ENCODE measurements at regions not wholly inside any gene's neighbourhood (a gene's known extent, or its start where the extent isn't known, plus 50 kb on each side); places are given as distances from the start of the nearest gene placed in this dataset.
"Not testable (repeated sequence)": the region's sequence is repeated elsewhere in the genome, so short reads cannot be mapped to it uniquely, and the experiment has no call there.

DNA sequence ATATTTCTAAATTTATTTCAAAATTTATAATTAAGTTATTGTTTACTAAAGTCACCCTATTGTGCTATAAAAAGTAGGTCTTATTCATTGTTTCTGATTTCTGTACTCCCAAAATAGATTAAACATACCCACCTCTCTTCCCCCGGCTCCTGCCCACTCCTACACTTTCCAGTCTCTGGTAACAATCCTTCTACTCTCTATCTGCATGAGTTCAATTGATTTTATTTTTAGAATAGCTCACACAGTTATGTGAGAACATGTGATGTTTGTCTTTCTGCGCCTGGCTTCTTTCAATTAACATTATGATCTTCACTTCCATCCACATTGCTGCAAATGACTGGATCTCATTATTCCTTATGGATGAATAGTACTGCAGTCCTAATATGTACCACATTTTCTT is 269.3 kb downstream of the ACTRT1 start:
- no peak for DNase-seq

DNA sequence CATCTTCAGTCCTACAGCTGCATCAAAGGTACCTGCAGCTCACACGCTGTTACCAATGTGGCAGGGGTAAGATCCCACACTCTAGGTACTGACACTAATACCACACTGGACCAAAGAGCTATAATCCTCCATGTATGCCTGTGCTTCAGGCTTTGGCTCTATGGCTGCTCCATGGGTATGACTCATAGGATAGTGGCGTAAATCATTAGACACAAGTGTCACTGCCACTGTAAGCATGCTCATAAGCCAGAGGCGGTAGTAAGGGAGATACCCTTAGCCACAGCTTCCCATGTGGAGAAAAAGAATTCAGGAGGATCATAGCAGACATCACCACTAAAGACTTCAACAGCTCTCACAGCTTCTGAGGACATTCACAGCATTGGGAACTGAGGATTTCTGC is 287.5 kb downstream of the ACTRT1 start:
- DNase-seq, result no peak

DNA sequence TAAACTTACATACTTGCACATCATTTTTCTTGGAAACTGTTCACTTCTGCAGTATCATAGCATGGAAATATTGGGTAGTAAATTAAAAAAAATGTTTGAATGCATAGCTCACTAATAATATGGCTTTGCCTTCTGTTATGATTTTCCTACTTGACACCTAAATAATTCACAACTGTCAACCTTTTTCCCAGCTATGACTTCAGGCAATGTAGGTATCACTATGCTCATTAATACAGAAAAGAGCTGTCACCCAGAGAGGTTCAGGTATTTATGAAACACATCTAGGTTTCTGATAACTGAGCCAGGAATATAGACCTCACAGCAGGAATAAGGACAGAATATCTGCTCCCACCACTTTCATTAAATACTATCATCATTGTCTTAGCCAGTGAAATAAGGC is 289.5 kb downstream of the ACTRT1 start:
- no peak for DNase-seq

DNA sequence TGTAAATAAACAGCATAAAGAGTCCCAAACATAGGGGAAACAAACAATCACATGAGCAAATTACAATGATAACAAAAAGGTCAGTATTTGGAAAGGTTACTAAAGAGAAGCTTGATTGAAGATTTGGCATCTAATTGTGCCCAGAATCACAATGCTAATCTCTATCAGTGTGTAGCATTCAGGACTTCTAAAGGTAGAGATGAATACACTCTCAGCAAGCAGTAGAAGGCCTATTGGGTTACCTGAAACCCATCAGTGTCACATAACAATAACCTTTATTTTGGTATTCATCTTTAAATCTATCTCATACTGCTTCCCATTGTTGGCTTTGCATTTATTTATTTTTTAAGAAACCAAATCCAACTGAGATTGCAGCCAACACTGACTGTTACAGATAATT is 319.5 kb downstream of the ACTRT1 start:
- no peak for DNase-seq

DNA sequence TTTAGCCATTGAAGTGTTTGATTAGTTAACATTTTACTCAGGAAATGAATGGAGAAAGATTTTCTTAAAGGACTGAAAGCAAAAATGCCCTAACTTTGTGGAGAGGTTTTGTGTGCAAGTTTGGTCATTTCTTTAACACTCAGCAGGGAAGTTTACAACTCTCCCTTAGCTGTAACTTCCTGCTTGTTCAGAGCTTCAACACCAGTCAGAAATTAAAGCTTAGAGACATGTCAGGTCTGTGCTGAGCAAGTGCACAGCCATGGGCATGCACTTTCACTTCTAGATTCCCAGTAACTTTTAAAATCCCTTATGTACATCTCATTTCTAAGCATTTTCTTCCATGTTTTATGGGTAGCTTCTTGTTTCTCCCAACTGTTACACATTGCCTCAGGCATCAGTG is 326.0 kb downstream of the ACTRT1 start:
- no peak for DNase-seq

DNA sequence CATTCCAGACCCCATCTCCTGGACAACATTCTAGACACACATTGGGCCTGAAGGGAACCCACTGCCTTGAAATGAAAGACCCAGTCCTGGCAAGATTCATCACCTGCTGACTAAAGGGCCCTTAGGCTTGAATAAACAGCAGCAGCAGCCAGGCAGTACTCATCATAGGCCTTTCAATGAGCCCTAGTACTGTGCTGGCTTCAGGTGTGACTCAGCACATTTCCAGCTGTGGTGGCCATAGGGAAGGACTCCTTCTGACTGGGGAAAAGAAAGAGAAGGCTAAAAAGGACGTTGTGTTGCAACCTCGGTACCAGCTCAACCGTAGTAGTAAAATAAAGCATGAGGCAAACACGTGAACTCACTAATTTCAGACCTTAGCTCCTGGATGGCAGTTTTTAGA is 344.0 kb downstream of the ACTRT1 start:
- no peak for DNase-seq

DNA sequence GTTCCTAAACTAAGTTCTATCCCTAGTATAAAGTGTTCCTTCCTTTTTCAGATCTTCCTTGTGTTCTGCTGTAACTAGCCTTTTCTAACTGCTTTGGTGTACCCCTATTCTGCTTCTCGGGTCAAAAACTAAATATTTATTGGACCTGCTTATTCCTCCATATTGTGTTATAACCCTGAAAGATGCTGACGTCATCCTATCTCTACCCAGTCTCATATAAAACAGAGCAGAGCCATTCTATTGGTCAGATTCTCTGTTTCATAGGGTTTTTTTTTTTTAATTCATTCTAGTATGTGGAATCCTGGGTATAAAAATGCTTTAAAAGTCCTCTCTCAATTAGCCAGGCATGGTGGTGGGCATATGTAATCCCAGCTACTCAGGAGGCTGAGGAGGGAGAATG is 349.7 kb downstream of the ACTRT1 start:
- DNase-seq, result no peak

DNA sequence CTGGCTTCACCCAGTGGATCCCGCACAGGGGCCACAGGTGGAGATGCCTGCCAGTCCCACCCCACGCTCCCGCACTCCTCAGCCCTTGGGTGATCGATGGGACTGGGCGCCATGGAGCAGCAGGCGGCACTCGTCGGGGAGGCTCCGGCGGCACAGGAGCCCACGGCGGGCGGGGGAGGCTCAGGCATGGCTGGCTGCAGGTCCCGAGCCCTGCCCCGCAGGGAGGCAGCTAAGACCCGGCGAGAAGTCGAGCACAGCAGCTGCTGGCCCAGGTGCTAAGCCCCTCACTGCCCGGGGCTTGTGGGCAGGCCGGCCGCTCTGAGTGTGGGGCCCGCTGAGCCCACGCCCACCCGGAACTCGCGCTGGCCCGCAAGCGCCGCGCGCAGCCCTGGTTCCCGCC is 389.3 kb downstream of the ACTRT1 start:
- not testable (repeated sequence) for DNase-seq

DNA sequence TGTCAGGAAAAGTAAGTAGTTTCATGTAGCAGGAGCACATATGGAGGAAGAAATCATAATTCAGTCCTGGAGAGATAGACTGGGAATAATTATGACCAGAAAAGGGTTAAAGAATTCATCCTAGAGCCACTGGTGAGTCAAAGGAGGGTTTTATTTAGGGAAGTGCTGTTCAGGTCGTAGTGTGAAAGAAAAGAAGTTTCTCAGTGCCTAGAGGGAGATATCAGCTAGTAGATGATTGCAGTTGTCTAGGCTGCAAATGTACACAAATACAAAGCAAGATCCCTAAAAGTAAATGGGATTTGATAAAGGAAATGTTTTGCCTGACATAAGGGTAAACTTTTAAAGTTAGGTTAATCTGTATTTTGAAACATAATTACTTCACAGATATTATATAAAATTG is 403.2 kb downstream of the ACTRT1 start:
- no peak for DNase-seq

DNA sequence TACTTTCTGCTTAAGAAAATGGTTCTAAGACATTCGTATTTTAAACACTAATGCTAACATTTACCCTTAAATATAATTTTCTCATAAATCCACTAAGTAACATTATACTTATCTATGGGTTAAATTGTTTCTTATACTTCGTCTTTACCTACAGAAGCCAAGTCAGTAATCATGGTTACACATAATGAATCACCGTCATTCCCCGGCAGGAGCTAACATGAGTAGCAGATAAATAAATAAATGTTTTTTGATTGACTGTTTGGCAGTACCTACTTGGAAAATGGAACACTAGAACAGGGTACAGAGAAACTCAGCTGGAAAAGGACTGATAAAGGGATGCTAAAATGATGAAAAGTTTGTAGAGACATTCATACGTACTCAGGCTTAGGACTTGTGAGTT is 430.4 kb downstream of the ACTRT1 start:
- no peak for DNase-seq

DNA sequence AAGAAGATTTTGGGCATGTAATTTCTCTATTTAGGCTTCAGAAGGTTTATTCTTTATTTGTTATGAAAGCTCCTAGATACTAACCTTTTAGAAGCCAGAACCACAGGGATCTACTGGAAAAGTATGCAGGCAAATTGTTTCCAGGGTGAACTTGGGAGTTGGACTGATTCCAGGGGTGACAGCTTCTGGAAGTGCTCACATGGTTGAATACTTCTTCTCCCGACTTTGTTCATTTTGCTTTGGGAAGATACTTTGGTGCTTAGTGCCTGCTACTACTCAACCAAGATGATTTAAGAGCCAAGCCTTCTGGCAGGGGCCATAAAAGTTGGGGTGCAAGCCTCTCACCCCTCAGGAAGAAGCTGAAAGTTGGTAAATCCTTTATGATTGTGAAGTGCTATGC is 445.6 kb downstream of the ACTRT1 start:
- DNase-seq, result no peak

DNA sequence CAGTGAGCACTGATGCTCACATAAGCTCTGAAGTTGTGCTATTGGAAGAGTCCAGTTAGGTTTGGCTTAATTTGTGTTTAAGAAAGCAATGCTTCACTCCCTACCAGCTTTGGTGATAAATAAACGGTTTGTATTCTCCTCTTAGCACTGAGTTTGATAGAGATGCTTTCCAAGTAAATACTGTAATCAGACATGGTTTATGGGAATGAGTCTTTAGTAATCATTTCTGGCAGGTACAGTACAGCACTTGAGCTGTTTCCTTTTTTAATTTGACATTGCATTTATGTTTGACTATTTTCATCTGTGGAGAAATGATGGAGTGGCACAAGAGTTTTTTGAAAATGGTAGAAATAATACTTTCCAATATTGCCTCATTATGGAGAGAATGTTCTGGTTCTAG is 455.3 kb downstream of the ACTRT1 start:
- DNase-seq, result no peak

DNA sequence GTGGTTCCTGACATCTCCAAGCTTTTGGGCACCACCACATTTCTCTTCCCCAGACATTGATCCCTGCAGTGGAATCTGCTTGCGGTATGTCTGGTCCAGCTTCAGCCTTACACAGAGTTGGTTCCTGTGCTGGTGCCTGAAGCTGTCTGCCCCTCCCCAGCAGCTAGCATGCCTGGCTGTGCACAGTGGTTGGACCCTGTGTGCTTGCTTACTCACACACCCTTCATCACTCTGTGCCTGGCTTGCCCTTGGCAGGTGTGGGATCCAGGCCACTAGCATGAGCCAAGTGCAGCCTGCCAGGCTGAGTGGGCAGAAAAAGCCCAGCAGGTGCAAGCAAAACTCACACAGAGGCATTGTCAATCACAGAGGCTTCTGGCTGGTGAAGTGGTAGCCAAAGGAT is 473.8 kb downstream of the ACTRT1 start:
- no peak for DNase-seq

DNA sequence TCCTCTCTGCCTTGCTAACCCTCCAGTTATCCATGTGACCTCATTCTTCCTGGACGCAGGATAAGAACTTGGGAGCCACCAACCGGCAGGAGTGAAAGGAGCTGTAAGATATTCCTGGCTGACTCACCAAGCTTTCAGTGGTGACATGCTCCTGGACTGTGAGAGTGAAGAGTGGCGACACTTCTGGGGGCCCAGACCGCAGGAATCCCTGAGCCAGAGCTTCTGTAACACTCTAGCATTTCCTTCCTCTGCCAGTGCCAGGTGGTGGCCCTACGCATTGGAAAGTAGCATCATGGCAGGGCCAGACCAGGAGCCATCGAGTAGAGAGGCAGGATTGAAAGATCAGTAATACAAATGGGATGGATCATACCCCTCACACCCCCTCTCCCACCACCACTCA is 474.3 kb downstream of the ACTRT1 start:
- DNase-seq, result no peak

DNA sequence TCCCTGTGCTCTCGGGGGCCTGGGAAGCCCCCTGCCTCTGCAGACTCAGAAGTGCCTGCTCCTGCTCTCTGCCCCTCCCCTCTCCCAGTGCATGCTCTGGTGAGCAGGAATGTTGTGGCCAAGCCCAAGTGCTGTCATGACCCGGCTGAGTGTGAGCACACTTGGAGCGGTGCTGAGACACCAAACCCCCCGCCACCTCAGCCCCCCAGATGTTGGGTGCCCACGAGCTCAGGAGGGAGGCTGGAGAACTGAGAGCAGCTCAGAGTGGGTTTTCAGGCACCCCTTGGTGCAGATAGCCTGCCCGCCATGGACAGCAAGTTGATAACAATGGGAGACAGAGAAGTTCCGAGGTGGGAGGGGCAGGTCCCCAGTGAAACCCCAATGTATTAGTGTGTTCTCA is 477.4 kb downstream of the ACTRT1 start:
- no peak for DNase-seq

DNA sequence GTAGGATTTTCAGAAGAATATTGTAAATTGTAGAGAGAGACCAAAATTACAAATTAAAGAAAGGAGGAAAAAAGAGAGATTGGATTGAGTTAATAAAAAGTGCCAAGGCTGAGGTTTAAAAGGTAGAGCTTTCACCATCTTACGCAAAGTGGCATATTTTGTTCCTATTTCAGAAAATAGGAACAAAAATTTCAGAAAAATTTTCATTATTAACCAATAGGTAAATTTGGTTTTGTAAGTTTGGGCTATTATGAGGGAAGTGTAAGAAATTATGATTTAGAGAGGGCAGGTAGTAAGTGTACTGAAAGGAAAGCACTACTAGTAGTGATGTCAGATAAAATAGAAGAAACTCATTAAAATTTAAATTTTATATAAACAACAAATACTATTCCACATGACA is 479.7 kb downstream of the ACTRT1 start:
- DNase-seq, result no peak

DNA sequence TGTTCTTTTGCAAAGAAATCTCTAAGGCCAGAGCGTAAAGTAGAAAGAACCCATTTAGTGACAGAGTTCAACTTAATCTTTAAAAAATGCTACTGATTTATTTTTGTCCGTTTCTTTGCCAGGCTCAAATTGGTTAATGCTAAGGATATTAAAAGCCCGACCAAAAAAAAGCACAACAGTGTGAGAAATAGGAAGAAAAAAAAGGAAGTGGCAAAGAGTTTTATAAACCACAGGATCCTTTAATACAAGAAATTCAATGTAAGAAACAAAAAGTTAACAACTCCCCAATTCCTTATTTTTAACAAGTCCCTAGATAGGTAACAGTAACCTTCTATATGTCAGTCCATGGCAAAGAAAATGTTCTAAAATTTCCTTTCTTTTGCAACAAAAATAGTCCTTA is 480.4 kb downstream of the ACTRT1 start:
- no peak for DNase-seq

DNA sequence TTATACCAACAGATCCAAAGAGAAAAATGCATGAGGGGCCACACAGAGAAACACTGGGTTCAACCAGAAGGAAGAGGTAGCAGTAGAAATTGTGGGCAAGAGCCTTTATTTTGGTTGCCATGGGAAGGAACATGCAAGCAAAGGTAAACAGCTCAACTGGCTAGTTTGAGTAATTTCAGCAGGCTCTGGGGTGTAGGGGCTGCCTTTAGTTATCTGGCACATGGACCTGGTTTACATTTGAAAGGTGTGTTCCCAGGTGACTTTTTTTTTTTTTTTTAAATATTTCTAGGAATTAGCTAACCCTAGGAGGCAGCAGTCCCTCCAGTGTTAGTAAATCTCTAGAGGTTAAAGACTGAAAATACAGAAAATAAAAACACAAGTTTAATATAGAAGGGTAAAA is 481.9 kb downstream of the ACTRT1 start:
- DNase-seq, result no peak

DNA sequence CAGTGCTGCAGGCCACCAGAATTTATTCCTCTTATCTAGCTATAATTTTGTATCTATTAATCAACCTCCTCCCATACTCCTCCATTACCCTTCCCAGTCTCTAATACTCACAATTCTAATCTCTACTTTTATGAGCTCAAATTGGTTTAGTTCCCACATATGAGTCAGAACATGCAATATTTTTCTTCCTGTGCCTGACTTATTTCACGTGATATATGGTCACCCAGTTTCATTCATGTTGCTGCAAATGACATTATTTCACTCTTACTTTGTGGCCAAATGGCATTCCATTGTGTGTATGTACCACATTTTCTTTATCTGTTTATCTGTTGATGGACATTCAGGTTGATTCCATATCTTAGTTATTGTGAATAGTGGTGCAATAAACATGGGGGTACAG is 483.5 kb downstream of the ACTRT1 start:
- no peak for DNase-seq

DNA sequence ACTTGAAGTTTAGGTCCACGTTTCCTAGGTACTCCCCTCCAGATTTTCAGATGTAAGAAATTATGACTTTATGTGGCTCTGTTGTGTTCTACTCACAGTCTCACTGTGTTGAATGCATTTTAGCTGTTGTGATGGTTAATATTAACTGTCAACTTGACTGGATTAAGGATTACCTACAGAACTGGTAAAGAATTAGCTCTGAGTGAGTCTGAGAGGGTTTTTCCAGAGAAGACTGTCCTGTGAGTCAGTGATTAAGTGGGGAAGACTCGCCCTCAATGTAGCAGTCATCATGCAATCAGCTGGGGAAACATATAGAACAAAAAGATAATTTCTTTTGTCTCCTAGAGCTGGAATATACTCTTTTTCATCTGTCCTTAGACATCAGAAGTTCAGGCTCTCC is 493.4 kb downstream of the ACTRT1 start:
- DNase-seq, result no peak

DNA sequence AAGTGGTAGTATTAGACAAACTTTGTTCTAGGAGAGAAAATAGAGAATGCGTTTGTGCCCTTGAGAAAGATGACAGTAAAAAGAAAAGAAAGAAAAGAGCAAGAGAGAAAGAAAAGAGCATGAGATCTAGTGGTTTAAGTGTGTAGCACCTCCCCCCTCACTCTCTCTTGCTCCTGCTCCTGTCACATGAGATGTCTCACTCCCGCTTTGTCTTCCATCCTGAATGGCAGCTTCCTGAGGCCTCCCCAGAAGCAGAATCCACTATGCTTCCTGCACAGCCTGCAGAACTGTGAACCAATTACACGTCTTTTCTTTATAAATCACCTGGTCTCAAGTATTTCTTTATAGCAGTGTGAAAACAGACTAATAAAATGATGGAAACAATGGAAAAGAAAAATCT is 499.6 kb downstream of the ACTRT1 start:
- DNase-seq, result no peak

DNA sequence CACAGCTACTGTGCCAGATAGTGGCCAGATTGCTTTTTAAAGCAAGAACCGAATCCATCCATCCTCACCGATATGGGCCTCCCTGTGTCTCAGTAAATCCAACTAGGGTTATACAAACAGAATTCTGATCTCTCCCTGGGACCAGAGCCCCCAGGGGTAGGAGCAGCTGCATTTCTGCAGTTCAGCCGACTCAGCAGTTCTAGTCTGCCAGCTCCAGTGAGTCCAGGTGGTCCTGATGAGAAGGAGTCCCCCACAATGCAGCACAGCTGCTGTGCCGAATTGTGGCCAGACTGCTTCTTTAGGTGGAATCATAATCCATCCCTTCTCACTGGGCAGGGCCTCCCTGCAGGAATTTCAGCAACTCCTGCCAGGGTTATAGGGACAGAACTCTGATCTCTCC is 532.9 kb downstream of the ACTRT1 start:
- no peak for DNase-seq

DNA sequence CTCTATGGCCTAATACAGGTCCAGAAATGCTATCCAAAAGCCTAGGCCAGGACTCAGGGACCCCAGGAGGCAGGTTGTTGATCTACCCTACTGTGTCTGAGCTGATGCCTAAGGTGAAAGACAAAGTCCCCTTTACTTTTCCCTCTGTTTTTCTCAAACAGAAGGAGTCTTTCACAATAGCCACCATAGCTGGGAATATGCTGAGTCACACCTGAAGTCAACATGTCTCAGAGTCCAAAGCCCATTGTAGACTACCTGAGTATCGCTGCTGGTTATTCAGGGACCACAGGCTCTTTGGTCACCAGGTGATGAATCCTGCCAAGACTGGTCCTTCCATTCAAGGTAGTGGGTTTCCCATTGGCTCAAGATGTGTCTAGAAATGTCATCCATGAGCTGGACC is 562.2 kb downstream of the ACTRT1 start:
- no peak for DNase-seq

DNA sequence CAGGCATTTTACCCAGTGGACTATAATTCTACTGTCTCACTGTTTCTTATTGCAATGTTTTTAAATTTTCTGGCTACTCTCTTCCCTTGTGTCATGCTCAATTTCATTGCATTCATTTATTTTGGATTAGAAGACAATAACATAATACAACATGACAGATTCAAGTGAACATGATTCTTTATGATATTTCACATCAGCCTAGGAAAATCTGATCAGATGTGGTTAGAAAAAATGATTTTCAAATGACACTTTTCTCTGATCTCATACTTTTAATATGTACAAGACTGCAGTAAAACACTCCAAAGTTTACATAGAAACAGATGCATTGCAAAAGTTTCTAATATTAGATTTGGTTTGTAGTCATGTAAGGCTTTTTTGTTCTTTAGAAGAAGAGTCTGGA is 586.0 kb downstream of the ACTRT1 start:
- no peak for DNase-seq

DNA sequence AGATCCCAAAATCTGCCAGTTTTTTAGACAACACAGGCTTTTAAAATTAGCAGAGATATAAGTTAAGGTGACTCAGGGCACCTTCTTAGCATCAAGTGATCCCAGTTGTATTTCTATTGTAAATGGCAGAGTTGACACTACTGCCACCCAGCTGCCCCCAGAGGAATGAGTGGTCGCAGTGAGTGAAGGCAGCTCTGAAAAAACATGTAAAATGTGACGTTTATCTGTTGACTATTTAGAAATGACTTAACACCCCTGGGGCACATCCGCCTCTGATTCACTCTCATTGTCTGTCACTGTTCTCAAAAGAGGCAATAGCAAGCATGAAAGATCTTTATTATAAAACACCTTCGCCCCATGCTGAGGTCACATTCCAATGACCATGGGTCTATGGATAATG is 592.4 kb downstream of the ACTRT1 start:
- no peak for DNase-seq

DNA sequence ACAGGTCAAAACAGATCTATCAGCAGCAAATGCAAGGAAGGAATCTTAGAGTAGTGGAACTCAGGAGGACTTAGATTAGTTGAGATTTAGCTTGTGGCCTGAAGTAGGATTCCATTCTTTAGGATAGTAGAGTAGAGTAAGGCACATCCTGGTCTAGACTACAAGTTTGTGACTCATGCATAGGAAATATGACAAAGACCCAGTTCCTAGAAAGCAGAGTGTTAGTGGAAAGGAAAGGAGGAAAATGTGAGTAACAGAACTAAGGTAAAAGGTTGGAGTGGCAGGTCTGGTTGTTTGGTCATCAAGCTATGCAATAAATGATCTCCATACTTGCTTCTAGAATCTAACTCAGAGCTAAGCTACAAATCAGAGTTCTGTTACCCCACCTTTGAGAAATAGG is 595.0 kb downstream of the ACTRT1 start:
- no peak for DNase-seq

DNA sequence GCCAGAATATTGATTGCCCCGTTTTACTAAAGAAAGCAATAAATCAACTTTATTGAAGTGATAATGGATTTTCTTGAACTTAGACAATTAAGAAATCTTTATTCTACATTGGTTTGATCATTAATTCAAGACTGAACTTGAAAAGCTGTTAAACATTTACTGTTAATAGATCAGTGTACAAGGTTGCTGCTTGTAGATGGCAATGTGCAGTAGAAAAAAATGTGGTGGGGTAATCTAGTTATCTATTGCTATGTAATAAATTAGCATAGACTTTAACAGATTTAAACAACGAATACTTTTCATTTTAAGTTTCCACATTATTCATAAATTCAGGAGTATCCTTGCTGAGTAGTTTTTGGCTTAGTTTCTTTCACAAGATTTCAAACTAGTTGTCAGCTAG is 612.5 kb downstream of the ACTRT1 start:
- no peak for DNase-seq
